GM12865 (cell line): ENCODE measurements at regions not wholly inside any gene's neighbourhood (a gene's known extent, or its start where the extent isn't known, plus 50 kb on each side); places are given as distances from the start of the nearest gene placed in this dataset.

Experiments
- DNase-seq: peaks from one replicate; pipeline ENCODE4 v3.0.0; 2010; ENCODE audit warnings: low read depth
- H3K4me3 ChIP-seq: 2 replicates; pipeline ENCODE4 v1.5.1; 2011; ENCODE audit warnings: mild to moderate bottlenecking, low read depth, low read length, control low read depth
- CTCF ChIP-seq: IDR thresholded peaks from 2 replicates; pipeline ENCODE4 v1.5.1; 2011; ENCODE audit warnings: low read length, control low read depth, low read depth, inconsistent platforms; ENCODE audit not compliant: insufficient read depth; ENCODE audit errors: missing control alignments

- H3K4me3 ChIP-seq, result no peak overlapping the region
- TF ChIP-seq CTCF, result no peak
- no peak for DNase-seq
Measured at GRCh38 chr15:91400481-91400880, 300.4 kb downstream of the SV2B start.

DNA sequence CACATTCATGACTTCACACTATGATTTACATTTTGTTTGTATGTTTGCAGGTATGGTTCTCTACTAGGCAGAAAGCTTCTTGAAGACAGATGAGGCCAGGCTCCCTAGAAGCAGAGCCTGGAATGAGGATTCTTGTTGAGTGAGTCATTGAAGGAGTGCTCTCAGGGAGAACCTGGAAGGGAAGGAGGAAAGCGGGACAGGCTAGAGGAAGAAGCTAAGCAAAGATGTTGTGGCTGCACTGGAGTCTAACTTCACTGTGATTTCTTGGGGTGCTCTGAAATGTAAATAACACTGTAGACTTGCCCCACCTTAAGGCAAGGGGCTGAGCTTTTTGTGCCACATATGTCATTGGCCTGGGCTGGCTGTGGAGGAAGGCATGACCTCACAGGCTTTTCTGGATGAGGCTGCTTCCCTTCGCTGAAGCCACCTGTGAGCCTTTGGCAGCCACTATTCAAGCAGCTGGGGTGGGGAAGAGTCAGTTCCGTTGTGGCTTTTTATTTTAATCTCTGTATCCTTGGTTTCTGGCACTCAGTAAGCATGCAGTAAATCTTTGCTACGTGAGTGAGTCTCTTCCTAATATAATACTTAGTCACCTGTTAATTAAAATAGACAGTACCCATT lies 307.3 kb downstream of the SV2B start:
- TF ChIP-seq CTCF, result no peak
- no peak for DNase-seq
- no peak overlapping the region for H3K4me3 ChIP-seq

DNA sequence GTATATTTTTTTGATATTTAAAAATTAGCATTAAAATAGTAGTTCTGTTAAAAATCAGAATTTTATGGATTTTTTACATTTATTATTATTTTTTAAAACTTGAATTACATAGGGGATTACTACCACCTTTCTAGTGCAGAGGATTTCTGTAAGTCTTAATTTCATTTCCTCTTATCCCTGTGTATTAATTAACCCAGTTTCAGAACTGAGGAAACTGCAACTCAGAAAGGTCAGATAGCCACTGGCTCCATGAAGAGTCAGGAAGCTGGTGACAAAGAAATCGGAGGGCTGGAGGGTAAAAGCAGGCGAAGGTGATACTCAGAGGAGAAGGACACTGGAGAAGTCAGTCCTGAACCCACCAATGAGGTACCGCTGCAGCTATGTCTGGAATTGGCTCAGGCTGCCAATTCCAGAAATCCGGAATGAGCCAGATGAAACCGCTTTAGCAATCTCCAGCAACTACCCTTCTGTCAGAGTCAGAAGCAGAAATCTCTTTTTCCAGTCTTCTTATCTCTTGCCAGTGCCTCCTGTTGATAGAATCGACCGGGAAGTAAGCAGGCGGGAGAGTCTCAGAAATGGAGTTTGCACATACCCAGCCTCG lies 308.5 kb downstream of the SV2B start:
- H3K4me3 ChIP-seq, result no peak overlapping the region
- no peak for TF ChIP-seq CTCF
- DNase-seq, result no peak

DNA sequence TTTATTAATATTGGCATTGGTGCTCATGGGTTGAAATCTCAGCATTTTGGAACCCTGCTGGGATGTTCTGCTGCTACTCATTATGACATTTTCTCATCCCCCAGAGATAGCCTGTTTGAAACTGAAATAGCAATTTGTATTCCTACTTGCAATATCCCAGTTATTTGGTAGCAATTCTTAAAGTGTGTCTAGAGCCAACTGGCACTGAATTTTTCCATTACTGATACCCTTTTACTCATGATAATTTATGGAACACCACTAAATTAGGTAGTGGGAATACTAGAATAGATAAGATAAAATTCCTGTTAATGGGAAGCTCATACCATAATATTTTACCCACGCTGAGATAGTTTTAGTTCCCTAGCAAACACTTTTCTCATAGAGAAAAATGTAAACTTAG lies 309.3 kb downstream of the SV2B start:
- DNase-seq, result no peak
- H3K4me3 ChIP-seq, result no peak overlapping the region
- TF ChIP-seq CTCF, result no peak

DNA sequence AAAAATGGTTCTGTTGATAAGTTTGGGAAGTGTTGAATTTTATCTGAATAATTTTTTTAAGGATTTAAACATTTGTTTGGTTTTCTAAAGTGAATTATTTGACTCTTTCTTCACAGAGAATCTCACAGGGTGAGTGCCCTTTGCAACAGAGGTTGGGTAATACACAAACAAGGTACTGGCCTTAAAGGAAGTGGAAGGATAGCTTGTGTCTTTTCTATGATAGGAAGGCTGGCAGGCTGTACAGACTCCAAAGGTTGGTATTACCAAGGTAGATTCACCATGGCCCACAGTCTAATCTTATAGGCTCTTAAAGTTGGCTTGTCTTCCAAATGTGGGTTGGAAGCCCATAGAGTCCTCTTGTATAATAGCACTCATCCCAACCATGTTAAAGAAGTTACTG lies 311.5 kb downstream of the SV2B start:
- H3K4me3 ChIP-seq, result no peak overlapping the region
- no peak for DNase-seq
- no peak for TF ChIP-seq CTCF

DNA sequence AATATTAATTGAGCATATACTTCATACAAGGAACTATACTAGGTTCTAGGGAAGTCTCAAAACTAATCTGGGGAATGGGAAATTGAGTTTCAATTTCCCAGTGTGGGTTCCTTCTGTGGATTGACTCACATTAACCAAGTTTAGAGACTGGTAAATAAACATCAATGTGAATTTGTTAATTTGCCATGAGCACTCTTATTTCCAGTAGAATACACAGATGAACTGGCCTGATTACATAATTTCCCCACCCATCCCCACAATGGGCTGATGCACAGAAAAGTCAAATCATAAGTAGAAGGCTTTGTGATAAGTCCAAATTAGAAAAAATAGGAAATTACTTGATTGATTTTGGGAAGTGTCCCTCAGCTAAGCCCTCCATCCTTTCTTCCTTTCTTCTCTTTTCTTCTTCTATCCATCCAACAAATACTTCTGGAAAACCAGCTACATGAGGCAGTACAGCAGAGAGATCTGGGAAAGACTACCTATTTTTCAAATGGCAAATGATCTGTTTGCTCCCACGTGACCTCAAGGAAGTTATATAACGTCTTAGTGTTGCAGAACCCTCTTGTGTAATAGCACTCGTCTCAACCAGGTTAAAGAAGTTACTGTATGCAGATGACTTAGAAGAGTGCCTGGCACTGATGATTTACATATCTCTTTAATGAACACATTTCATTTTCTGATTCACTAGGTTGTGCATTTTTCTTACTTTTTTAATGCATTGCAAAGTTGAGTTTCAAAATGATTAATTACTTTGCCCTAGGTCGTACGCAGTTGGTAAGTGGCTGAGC lies 312.3 kb downstream of the SV2B start:
- no peak overlapping the region for H3K4me3 ChIP-seq
- no peak for DNase-seq
- no peak for TF ChIP-seq CTCF
